WTC11 (cell line): ENCODE measurements at regions not wholly inside any gene's neighbourhood (a gene's known extent, or its start where the extent isn't known, plus 50 kb on each side); places are given as distances from the start of the nearest gene placed in this dataset.
"Not testable (repeated sequence)": the region's sequence is repeated elsewhere in the genome, so short reads cannot be mapped to it uniquely, and the experiment has no call there.

Experiments used
- ATAC-seq: fragments of 200-7000 bp; cut with Tn5 transposase; 2 replicates; pipeline ENCODE4 v1.10.0; 2021; ENCODE audit warnings: mild to moderate bottlenecking, moderate library complexity
- CTCF ChIA-PET: fragments of 300-600 bp; sonication (Branson Sonifier 250); formaldehyde crosslinking; loops from one replicate; lab custom pipeline; 2021; ENCODE audit warnings: antibody characterized with exemption; lab: Charles Lee
- POLR2A ChIA-PET: fragments of 350-600 bp; sonication (Branson Sonifier 250); formaldehyde crosslinking; loops from one replicate; lab custom pipeline; 2021; ENCODE audit warnings: antibody characterized with exemption; lab: Charles Lee
- DNase-seq: peaks from one replicate; pipeline ENCODE4 v3.0.0; 2021; ENCODE audit warnings: low spot score
- H3K27ac Mint-ChIP-seq: 2 replicates; pipeline ENCODE4 v1.8.0; 2021; ENCODE audit warnings: mixed read lengths
- H3K27me3 Mint-ChIP-seq: 2 replicates; pipeline ENCODE4 v1.8.0; 2021; ENCODE audit warnings: low read depth, mild to moderate bottlenecking, moderate library complexity, mixed read lengths
- H3K36me3 Mint-ChIP-seq: 2 replicates; pipeline ENCODE4 v1.8.0; 2021; ENCODE audit warnings: mixed read lengths
- H3K4me1 Mint-ChIP-seq: 2 replicates; pipeline ENCODE4 v1.8.0; 2022; ENCODE audit warnings: mixed read lengths
- H3K4me3 Mint-ChIP-seq: 2 replicates; pipeline ENCODE4 v1.8.0; 2021; ENCODE audit warnings: mild to moderate bottlenecking, moderate library complexity, mixed read lengths
- H3K9me3 Mint-ChIP-seq: 2 replicates; pipeline ENCODE4 v1.8.0; 2021; ENCODE audit warnings: mixed read lengths
- ATF1 ChIP-seq: sonication (generic); formaldehyde crosslinking; IDR thresholded peaks from 2 replicates; pipeline ENCODE4 v1.8.1; 2023; ENCODE audit warnings: mild to moderate bottlenecking, moderate library complexity, missing genetic modification reagents
- ATF3 ChIP-seq: sonication (generic); formaldehyde crosslinking; conservative IDR thresholded peaks from 2 replicates; pipeline ENCODE4 v1.8.1; 2022; ENCODE audit warnings: mild to moderate bottlenecking, missing genetic modification reagents
- CTCF ChIP-seq: fragments of 200-600 bp; IDR thresholded peaks from 2 replicates; pipeline ENCODE4 v1.8.0; 2022; ENCODE audit warnings: antibody characterized with exemption
- ESRRA ChIP-seq: sonication (generic); formaldehyde crosslinking; IDR thresholded peaks from 2 replicates; pipeline ENCODE4 v1.8.1; 2022; ENCODE audit warnings: mild to moderate bottlenecking, missing genetic modification reagents, borderline replicate concordance
- HMGA2 ChIP-seq: fragments of 250-450 bp; sonication (Bioruptor Pico); IDR thresholded peaks from 2 replicates; pipeline ENCODE4 v1.4.0; 2021; ENCODE audit warnings: mild to moderate bottlenecking, moderate library complexity
- IRF2 ChIP-seq: sonication (generic); formaldehyde crosslinking; IDR thresholded peaks from 2 replicates; pipeline ENCODE4 v1.8.0; 2022; ENCODE audit warnings: low read depth, missing genetic modification reagents, borderline replicate concordance
- PRDM15 ChIP-seq: sonication (generic); formaldehyde crosslinking; IDR thresholded peaks from 2 replicates; pipeline ENCODE4 v1.8.0; 2022; ENCODE audit warnings: missing genetic modification reagents
- STAT6 ChIP-seq: sonication (generic); formaldehyde crosslinking; conservative IDR thresholded peaks from 2 replicates; pipeline ENCODE4 v1.8.1; 2023; ENCODE audit warnings: mild to moderate bottlenecking, low read depth, missing genetic modification reagents, moderate library complexity
- ZNF416 ChIP-seq: fragments of 250-450 bp; sonication (Bioruptor Pico); IDR thresholded peaks from 2 replicates; pipeline ENCODE4 v1.9.0; 2021; ENCODE audit warnings: mild to moderate bottlenecking, inconsistent platforms
- TF ChIP-seq, protein P1 (sequence below): sonication (generic); formaldehyde crosslinking; IDR thresholded peaks from 2 replicates; pipeline ENCODE4 v1.8.0; 2023; ENCODE audit warnings: missing genetic modification reagents
- TF ChIP-seq, protein P2 (sequence below): sonication (generic); formaldehyde crosslinking; IDR thresholded peaks from 2 replicates; pipeline ENCODE4 v1.8.0; 2022; ENCODE audit warnings: mild to moderate bottlenecking, missing genetic modification reagents

DNA sequence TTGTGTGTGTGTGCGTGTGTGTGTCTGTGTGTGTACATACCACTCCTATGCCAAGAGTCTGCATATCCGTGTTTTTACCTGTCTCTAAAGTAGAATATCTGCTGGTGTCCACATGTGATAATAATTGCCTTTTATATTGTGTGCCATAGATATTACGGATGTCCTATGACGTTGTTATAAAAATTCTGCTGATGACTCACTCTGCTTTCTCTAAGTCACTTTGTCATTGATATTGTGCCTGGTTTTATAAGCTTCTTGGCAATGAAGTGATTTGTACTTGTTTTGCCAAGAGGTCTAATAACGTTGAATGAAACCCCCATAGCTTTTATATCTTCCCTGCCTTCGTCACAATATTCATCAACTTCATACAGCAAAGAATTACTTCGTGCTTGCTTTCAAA lies 102.6 kb upstream of the C1GALT1C1 start:
- DNase-seq (no peak), ATAC-seq (no peak)
- Mint-ChIP-seq H3K27ac (no peak overlapping the region), H3K4me3 (no peak overlapping the region), H3K4me1 (no peaks in the 10 kb centered on the region), H3K9me3 (peaks cover 10% of the 10 kb centered on the region; the same call in 1 of the 2 replicates), H3K36me3 (no peaks in the 10 kb centered on the region), H3K27me3 (peaks cover 9% of the 10 kb centered on the region)
- CTCF ChIA-PET: no interaction called here
- TF ChIP-seq STAT6 (CRISPR knock-in tag): no peak
- no peak for TF ChIP-seq ESRRA
- POLR2A ChIA-PET: no interaction called here

GRCh38 chrX:120731386-120731785 lies 101.5 kb upstream of the C1GALT1C1 start:
- TF ChIP-seq, protein P1, sequence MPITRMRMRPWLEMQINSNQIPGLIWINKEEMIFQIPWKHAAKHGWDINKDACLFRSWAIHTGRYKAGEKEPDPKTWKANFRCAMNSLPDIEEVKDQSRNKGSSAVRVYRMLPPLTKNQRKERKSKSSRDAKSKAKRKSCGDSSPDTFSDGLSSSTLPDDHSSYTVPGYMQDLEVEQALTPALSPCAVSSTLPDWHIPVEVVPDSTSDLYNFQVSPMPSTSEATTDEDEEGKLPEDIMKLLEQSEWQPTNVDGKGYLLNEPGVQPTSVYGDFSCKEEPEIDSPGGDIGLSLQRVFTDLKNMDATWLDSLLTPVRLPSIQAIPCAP (CRISPR knock-in tag): no peak
- no peak for TF ChIP-seq HMGA2 (CRISPR knock-in tag)
- TF ChIP-seq IRF2 (CRISPR knock-in tag): no peak
- TF ChIP-seq CTCF: no peak
- no peak for TF ChIP-seq ATF3 (CRISPR knock-in tag)
- no peak for TF ChIP-seq ATF1
- no peak for TF ChIP-seq PRDM15 (CRISPR knock-in tag)
- no peak for TF ChIP-seq ZNF416 (CRISPR knock-in tag)
- TF ChIP-seq, protein P2, sequence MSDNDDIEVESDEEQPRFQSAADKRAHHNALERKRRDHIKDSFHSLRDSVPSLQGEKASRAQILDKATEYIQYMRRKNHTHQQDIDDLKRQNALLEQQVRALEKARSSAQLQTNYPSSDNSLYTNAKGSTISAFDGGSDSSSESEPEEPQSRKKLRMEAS (CRISPR knock-in tag): no peak
- ATAC-seq (no peak), DNase-seq (no peak)
- CTCF ChIA-PET: no interaction called here
- Mint-ChIP-seq H3K27me3 (no peaks in the 10 kb centered on the region; the same call in none of the 2 replicates), H3K4me1 (no peaks in the 10 kb centered on the region), H3K9me3 (peaks cover 10% of the 10 kb centered on the region; the same call in 1 of the 2 replicates), H3K4me3 (no peak overlapping the region), H3K36me3 (no peaks in the 10 kb centered on the region), H3K27ac (no peak overlapping the region)
- POLR2A ChIA-PET: no interaction called here

DNA sequence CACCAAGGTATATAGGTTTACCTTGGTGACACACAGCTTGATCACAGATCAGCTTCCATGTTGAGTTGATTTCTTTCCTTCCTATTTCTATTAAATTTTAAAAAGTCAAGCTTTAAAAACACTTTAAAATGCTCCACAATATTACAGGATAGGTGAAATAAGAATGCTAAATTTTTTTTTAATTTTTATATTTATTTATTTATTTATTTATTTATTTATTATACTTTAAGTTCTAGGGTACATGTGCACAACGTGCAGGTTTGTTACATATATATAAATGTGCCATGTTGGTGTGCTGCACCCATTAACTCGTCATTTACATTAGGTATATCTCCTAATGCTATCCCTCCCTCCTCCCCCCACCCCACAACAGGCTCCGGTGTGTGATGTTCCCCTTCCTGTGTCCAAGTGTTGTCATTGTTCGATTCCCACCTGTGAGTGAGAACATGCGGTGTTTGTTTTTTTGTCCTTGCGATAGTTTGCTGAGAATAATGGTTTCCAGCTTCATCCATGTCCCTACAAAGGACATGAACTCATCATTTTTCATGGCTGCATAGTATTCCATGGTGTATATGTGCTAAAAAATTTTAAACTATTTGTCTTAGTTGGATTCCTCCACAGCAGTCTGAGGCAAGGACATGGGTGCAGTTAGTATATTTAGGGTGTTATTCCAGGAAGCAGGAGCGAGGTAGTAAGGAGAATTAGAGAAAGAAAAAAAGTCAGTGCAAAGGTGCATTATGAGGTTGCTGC lies 99.8 kb upstream of the C1GALT1C1 start:
- H3K4me1 Mint-ChIP-seq, H3K36me3 Mint-ChIP-seq, H3K27ac Mint-ChIP-seq, DNase-seq, H3K9me3 Mint-ChIP-seq, ATAC-seq, H3K4me3 Mint-ChIP-seq, CTCF ChIA-PET, H3K27me3 Mint-ChIP-seq, POLR2A ChIA-PET: not testable (repeated sequence)
